Osteoblast (primary cell): ENCODE measurements at regions not wholly inside any gene's neighbourhood (a gene's known extent, or its start where the extent isn't known, plus 50 kb on each side); places are given as distances from the start of the nearest gene placed in this dataset.
A peak's percentile ranks its signal among the peaks of the same experiment; 100 is the strongest.

Source experiments
- DNase-seq: peaks from one replicate; pipeline ENCODE4 v3.0.0; 2011; ENCODE audit warnings: low spot score, mixed read lengths; ENCODE audit not compliant: insufficient read length; ENCODE audit errors: missing footprints
- H2AFZ ChIP-seq: 2 replicates; pipeline ENCODE4 v1.6.0; 2011; ENCODE audit warnings: mild to moderate bottlenecking, low read length
- H3K27ac ChIP-seq: 2 replicates; pipeline ENCODE4 v1.5.1; 2011; ENCODE audit warnings: mild to moderate bottlenecking, low read depth, low read length, moderate library complexity
- H3K27me3 ChIP-seq: 2 replicates; pipeline ENCODE4 v1.6.0; 2012; ENCODE audit warnings: mild to moderate bottlenecking, control low read depth, inconsistent platforms, low read length, moderate library complexity; ENCODE audit not compliant: insufficient read depth
- H3K36me3 ChIP-seq: 2 replicates; pipeline ENCODE4 v1.5.1; 2011; ENCODE audit warnings: mild to moderate bottlenecking, low read length, control low read depth, moderate library complexity; ENCODE audit not compliant: insufficient read depth
- H3K4me1 ChIP-seq: 2 replicates; pipeline ENCODE4 v1.5.1; 2011; ENCODE audit warnings: mild to moderate bottlenecking, low read length, control low read depth, moderate library complexity; ENCODE audit not compliant: insufficient read depth
- H3K4me2 ChIP-seq: 2 replicates; pipeline ENCODE4 v1.6.0; 2011; ENCODE audit warnings: mild to moderate bottlenecking, low read length; ENCODE audit not compliant: insufficient read depth
- H3K4me3 ChIP-seq: fragments of 200-600 bp; sonication (generic); 3 replicates; pipeline ENCODE4 v1.5.1; 2012; ENCODE audit warnings: mild to moderate bottlenecking, low read length, inconsistent platforms; ENCODE audit not compliant: insufficient read depth
- H3K79me2 ChIP-seq: 2 replicates; pipeline ENCODE4 v1.6.0; 2012; ENCODE audit warnings: mild to moderate bottlenecking, low read length, control low read depth, inconsistent platforms; ENCODE audit not compliant: insufficient read depth
- H3K9me3 ChIP-seq: 2 replicates; pipeline ENCODE4 v1.5.1; 2011; ENCODE audit warnings: low read depth, low read length, control low read depth
- H4K20me1 ChIP-seq: 2 replicates; pipeline ENCODE4 v1.6.0; 2012; ENCODE audit warnings: mild to moderate bottlenecking, low read length, control low read depth; ENCODE audit not compliant: insufficient read depth
- TF ChIP-seq, protein P1 (sequence below): IDR thresholded peaks from 2 replicates; pipeline ENCODE4 v1.5.1; 2011; ENCODE audit warnings: mild to moderate bottlenecking, low read depth, low read length, moderate library complexity; ENCODE audit errors: extremely low read depth

DNA sequence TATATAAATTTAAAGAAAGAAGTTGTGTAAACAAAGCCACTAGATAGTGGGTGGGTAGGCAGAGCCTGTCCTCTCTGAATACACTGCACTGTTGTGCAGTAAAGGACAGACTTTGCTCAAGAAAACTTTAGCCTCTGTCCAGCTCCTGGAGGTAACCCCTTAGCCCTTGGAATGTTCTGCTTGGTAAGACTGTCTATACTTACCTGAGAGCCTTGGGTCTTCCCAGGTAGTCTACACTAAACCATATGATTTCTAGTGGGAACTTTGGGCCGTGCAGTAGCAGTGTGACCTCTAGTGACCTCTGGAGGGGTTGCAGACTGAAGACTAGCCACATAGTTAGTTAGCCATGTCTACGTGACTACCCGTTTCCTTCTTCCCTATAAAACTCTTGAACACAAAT is 678.3 kb upstream of the NRXN1 start:
- Histone ChIP-seq H3K4me2 (no peak overlapping the region), H3K4me3 (no peak overlapping the region), H3K36me3 (no peaks in the 10 kb centered on the region), H3K79me2 (no peaks in the 10 kb centered on the region), H3K4me1 (no peaks in the 10 kb centered on the region), H4K20me1 (no peaks in the 10 kb centered on the region), H3K27me3 (no peaks in the 10 kb centered on the region), H2AFZ (no peak overlapping the region), H3K9me3 (no peaks in the 10 kb centered on the region), H3K27ac (no peak overlapping the region)
- TF ChIP-seq, protein P1, sequence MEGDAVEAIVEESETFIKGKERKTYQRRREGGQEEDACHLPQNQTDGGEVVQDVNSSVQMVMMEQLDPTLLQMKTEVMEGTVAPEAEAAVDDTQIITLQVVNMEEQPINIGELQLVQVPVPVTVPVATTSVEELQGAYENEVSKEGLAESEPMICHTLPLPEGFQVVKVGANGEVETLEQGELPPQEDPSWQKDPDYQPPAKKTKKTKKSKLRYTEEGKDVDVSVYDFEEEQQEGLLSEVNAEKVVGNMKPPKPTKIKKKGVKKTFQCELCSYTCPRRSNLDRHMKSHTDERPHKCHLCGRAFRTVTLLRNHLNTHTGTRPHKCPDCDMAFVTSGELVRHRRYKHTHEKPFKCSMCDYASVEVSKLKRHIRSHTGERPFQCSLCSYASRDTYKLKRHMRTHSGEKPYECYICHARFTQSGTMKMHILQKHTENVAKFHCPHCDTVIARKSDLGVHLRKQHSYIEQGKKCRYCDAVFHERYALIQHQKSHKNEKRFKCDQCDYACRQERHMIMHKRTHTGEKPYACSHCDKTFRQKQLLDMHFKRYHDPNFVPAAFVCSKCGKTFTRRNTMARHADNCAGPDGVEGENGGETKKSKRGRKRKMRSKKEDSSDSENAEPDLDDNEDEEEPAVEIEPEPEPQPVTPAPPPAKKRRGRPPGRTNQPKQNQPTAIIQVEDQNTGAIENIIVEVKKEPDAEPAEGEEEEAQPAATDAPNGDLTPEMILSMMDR, result peak; percentile 26
- DNase-seq, result no peak

DNA sequence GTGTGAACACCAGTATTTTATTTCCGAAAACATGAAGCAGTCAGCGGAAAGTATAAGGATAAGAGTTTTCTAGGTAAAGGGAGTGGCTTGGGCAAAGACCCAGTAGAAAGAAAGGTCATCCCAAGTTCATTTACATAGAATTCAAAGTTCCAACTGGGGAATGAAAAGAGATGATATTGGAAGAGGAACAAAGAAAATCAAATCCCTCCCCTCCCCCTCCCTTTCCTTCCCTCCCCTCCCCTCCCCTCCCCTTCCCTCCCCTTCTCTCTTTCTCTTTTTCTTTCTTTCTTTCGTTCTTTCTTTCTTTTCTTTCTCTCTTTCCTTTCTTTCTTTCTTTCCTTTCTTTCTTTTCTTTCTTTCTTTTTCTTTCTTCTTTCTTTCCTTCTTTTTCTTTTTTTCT is 675.7 kb upstream of the NRXN1 start:
- no peaks in the 10 kb centered on the region for H3K9me3 ChIP-seq
- H3K27me3 ChIP-seq, result no peaks in the 10 kb centered on the region
- no peaks in the 10 kb centered on the region for H3K36me3 ChIP-seq
- no peak overlapping the region for H3K27ac ChIP-seq
- no peaks in the 10 kb centered on the region for H3K79me2 ChIP-seq
- no peak for DNase-seq
- H2AFZ ChIP-seq, result no peak overlapping the region
- TF ChIP-seq, protein P1, result no peak
- H3K4me3 ChIP-seq, result no peak overlapping the region
- no peak overlapping the region for H3K4me2 ChIP-seq
- no peaks in the 10 kb centered on the region for H3K4me1 ChIP-seq
- no peaks in the 10 kb centered on the region for H4K20me1 ChIP-seq

DNA sequence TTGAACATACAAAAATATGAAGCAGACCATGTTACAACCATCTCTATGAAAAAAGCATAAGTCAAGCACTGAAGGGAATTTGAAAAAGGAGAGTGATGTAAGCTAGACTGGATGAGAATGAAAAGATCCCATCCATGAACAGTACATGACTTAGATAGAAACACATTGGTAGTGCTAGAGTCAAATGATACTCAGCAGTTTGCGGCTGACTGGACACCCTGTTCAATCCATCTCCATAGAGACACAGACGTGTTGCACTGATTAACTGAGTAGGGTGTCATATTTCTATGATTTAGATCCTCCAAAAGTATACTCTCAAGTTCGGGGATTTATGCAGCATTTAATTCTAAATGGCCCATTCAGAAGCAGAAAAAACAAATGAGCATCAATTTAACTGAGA is 674.3 kb upstream of the NRXN1 start:
- H3K36me3 ChIP-seq, result no peaks in the 10 kb centered on the region
- no peaks in the 10 kb centered on the region for H4K20me1 ChIP-seq
- no peak overlapping the region for H3K4me3 ChIP-seq
- peak overlapping the region; percentile 42 for H2AFZ ChIP-seq
- H3K27me3 ChIP-seq, result no peaks in the 10 kb centered on the region
- H3K4me2 ChIP-seq, result no peak overlapping the region
- no peaks in the 10 kb centered on the region for H3K9me3 ChIP-seq
- no peaks in the 10 kb centered on the region for H3K4me1 ChIP-seq
- no peaks in the 10 kb centered on the region for H3K79me2 ChIP-seq
- H3K27ac ChIP-seq, result no peak overlapping the region
- no peak for DNase-seq
- TF ChIP-seq, protein P1, result no peak

DNA sequence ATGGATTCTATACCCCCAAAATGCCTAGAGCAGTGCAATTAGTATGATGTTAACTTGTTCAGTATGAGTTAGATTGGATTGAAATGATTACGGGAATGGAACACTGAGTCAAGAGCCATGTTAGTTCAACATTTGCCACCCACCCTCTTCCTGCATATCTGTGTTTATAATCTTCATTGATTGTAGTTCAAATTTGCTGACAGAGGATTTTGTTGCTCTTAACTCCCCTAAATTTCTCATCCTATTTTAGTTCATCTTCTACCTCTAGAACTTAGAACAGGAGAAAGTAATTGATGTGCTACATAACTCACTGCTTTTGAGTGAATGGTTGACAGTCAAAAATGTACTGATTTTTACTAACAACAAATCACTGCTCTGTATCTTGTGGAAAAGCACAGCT is 673.5 kb upstream of the NRXN1 start:
- Histone ChIP-seq H3K36me3 (no peaks in the 10 kb centered on the region), H3K27ac (no peak overlapping the region), H3K4me1 (no peaks in the 10 kb centered on the region), H3K4me3 (no peak overlapping the region), H3K27me3 (no peaks in the 10 kb centered on the region), H2AFZ (no peak overlapping the region), H4K20me1 (no peaks in the 10 kb centered on the region), H3K4me2 (no peak overlapping the region), H3K9me3 (no peaks in the 10 kb centered on the region), H3K79me2 (no peaks in the 10 kb centered on the region)
- TF ChIP-seq, protein P1, result no peak
- DNase-seq, result no peak
